H9 (cell line): ENCODE measurements at regions not wholly inside any gene's neighbourhood (a gene's known extent, or its start where the extent isn't known, plus 50 kb on each side); places are given as distances from the start of the nearest gene placed in this dataset.

ENCODE experiments used
- DNase-seq: peaks from one replicate; pipeline ENCODE4 v3.0.0-alpha.2; 2017
- H2AFZ ChIP-seq: one replicate; pipeline ENCODE4 v1.6.1; 2013; ENCODE audit warnings: mild to moderate bottlenecking, low read length, control low read depth, moderate library complexity
- H2AK5ac ChIP-seq: 2 replicates; pipeline ENCODE4 v1.6.1; 2013; ENCODE audit warnings: low read length, control low read depth, mixed read lengths; ENCODE audit not compliant: insufficient read length
- H2BK120ac ChIP-seq: one replicate; pipeline ENCODE4 v1.6.1; 2013; ENCODE audit warnings: low read depth, mild to moderate bottlenecking, low read length, control low read depth, inconsistent platforms; ENCODE audit not compliant: poor library complexity, severe bottlenecking
- H2BK12ac ChIP-seq: 2 replicates; pipeline ENCODE4 v1.6.1; 2013; ENCODE audit warnings: low read length, control low read depth, mixed read lengths, low read depth; ENCODE audit not compliant: insufficient read length
- H2BK15ac ChIP-seq: 2 replicates; pipeline ENCODE4 v1.6.1; 2013; ENCODE audit warnings: low read depth, low read length, control low read depth
- H2BK20ac ChIP-seq: one replicate; pipeline ENCODE4 v1.6.1; 2013; ENCODE audit warnings: low read depth, mild to moderate bottlenecking, low read length, control low read depth, inconsistent platforms; ENCODE audit not compliant: poor library complexity, severe bottlenecking
- H2BK5ac ChIP-seq: 2 replicates; pipeline ENCODE4 v1.6.1; 2013; ENCODE audit warnings: low read length, control low read depth, mixed read lengths; ENCODE audit not compliant: insufficient read length
- H3K14ac ChIP-seq: 2 replicates; pipeline ENCODE4 v1.6.1; 2013; ENCODE audit warnings: low read length, control low read depth; ENCODE audit not compliant: insufficient read depth
- H3K18ac ChIP-seq: 2 replicates; pipeline ENCODE4 v1.6.1; 2013; ENCODE audit warnings: low read depth, mild to moderate bottlenecking, mixed read lengths, low read length, control low read depth; ENCODE audit not compliant: insufficient read length
- H3K23ac ChIP-seq: 2 replicates; pipeline ENCODE4 v1.6.1; 2013; ENCODE audit warnings: low read length, control low read depth, mixed read lengths, low read depth; ENCODE audit not compliant: insufficient read length
- H3K23me2 ChIP-seq: 2 replicates; pipeline ENCODE4 v1.6.1; 2013; ENCODE audit warnings: low read depth, mild to moderate bottlenecking, mixed read lengths, low read length, control low read depth; ENCODE audit not compliant: insufficient read length, poor library complexity, severe bottlenecking
- H3K27ac ChIP-seq: 2 replicates; pipeline ENCODE4 v1.5.1; 2013; ENCODE audit warnings: low read length, control low read depth, mixed read lengths, low read depth; ENCODE audit not compliant: insufficient read length
- H3K27me3 ChIP-seq: 2 replicates; pipeline ENCODE4 v1.6.1; 2013; ENCODE audit warnings: low read length, control low read depth, inconsistent platforms; ENCODE audit not compliant: insufficient read depth
- H3K4ac ChIP-seq: 2 replicates; pipeline ENCODE4 v1.6.1; 2013; ENCODE audit warnings: low read depth, mild to moderate bottlenecking, control low read depth, inconsistent platforms, low read length, moderate library complexity
- H3K4me1 ChIP-seq: 2 replicates; pipeline ENCODE4 v1.6.1; 2013; ENCODE audit warnings: low read length, control low read depth, inconsistent platforms; ENCODE audit not compliant: insufficient read depth
- H3K4me2 ChIP-seq: 2 replicates; pipeline ENCODE4 v1.6.1; 2013; ENCODE audit warnings: low read length, control low read depth, mixed read lengths; ENCODE audit not compliant: insufficient read length, insufficient read depth
- H3K56ac ChIP-seq: 2 replicates; pipeline ENCODE4 v1.6.1; 2013; ENCODE audit warnings: low read depth, mild to moderate bottlenecking, mixed read lengths, low read length, control low read depth; ENCODE audit not compliant: insufficient read length
- H3K79me1 ChIP-seq: 2 replicates; pipeline ENCODE4 v1.6.1; 2013; ENCODE audit warnings: low read depth, mild to moderate bottlenecking, moderate library complexity, low read length, control low read depth, inconsistent platforms; ENCODE audit not compliant: insufficient read depth, poor library complexity, severe bottlenecking
- H3K79me2 ChIP-seq: 2 replicates; pipeline ENCODE4 v1.6.1; 2013; ENCODE audit warnings: low read length, control low read depth, inconsistent platforms; ENCODE audit not compliant: insufficient read depth
- H3K9ac ChIP-seq: 2 replicates; pipeline ENCODE4 v1.6.1; 2013; ENCODE audit warnings: low read length, control low read depth, mixed read lengths; ENCODE audit not compliant: insufficient read length; ENCODE audit errors: extremely low read depth
- H3K9me3 ChIP-seq: one replicate; pipeline ENCODE4 v1.6.1; 2013; ENCODE audit warnings: low read depth, low read length, inconsistent platforms; ENCODE audit not compliant: control insufficient read depth
- H3T11ph ChIP-seq: one replicate; pipeline ENCODE4 v1.6.1; 2013; ENCODE audit warnings: mild to moderate bottlenecking, low read length, control low read depth, inconsistent platforms
- H4K20me1 ChIP-seq: one replicate; pipeline ENCODE4 v1.6.1; 2013; ENCODE audit not compliant: control insufficient read depth, insufficient read length, insufficient read depth
- H4K5ac ChIP-seq: 2 replicates; pipeline ENCODE4 v1.6.1; 2013; ENCODE audit warnings: low read depth, mild to moderate bottlenecking, mixed read lengths, low read length, control low read depth; ENCODE audit not compliant: insufficient read length
- H4K8ac ChIP-seq: replicated peaks from 2 replicates; pipeline ENCODE4 v1.6.1; 2013; ENCODE audit warnings: low read length, control low read depth, mixed read lengths, low read depth; ENCODE audit not compliant: insufficient read length
- H4K91ac ChIP-seq: 2 replicates; pipeline ENCODE4 v1.6.1; 2013; ENCODE audit warnings: low read depth, mild to moderate bottlenecking, moderate library complexity, mixed read lengths, low read length, control low read depth; ENCODE audit not compliant: insufficient read length
- H3K27ac Mint-ChIP-seq, 3 experiments: 2 replicates in 2 of 3; 3 replicates in 1 of 3; pipeline ENCODE4 v1.8.0; 2020 to 2021; ENCODE audit warnings: mixed read lengths in 3 of 3, mild to moderate bottlenecking in 1 of 3, moderate library complexity in 1 of 3
- H3K27me3 Mint-ChIP-seq: 2 replicates; pipeline ENCODE4 v1.8.0; 2021; ENCODE audit warnings: low read depth, mild to moderate bottlenecking, moderate library complexity, mixed read lengths
- H3K36me3 Mint-ChIP-seq, 3 experiments: 2 replicates in 2 of 3; 3 replicates in 1 of 3; pipeline ENCODE4 v1.8.0; 2020 to 2021; ENCODE audit warnings: low read depth in 3 of 3, mixed read lengths in 3 of 3; ENCODE audit not compliant: insufficient read depth in 1 of 3
- H3K4me1 Mint-ChIP-seq, 2 experiments: 2 replicates each; pipeline ENCODE4 v1.8.0; 2020; ENCODE audit warnings: mixed read lengths in 2 of 2
- H3K4me3 Mint-ChIP-seq, 2 experiments: 2 replicates in 1 of 2; 3 replicates in 1 of 2; pipeline ENCODE4 v1.8.0; 2020 to 2021; ENCODE audit warnings: mild to moderate bottlenecking in 2 of 2, mixed read lengths in 2 of 2, moderate library complexity in 1 of 2
- H3K9me3 Mint-ChIP-seq, 2 experiments: 2 replicates in 1 of 2; 3 replicates in 1 of 2; pipeline ENCODE4 v1.8.0; 2020; ENCODE audit warnings: mild to moderate bottlenecking in 2 of 2, mixed read lengths in 2 of 2, moderate library complexity in 1 of 2
- CTCF ChIP-seq: fragments of 200-600 bp; sonication (generic); conservative IDR thresholded peaks from 3 replicates; pipeline ENCODE4 v1.8.0; 2021; ENCODE audit warnings: antibody characterized with exemption, mild to moderate bottlenecking
- WGBS: extraction: QIAGEN DNeasy Blood & Tissue Kit; methylation state at CpG from one replicate; pipeline ENCODE4 v1.1.7; 2013; ENCODE audit warnings: missing lambda C conversion rate, low lambda C conversion rate, mixed read lengths; ENCODE audit not compliant: insufficient read length; ENCODE audit errors: extremely low coverage; 5-methylcytosine and 5-hydroxymethylcytosine counted together

GRCh38 chr17:73777131-73777449 is 132.8 kb upstream of the SDK2 start:
- Histone ChIP-seq H3K9ac (no peak overlapping the region), H3K56ac (no peak overlapping the region), H3K14ac (no peak overlapping the region), H3K18ac (no peak overlapping the region), H4K5ac (no peak overlapping the region), H2BK20ac (no peak overlapping the region), H4K8ac (no peak overlapping the region), H3K23me2 (no peaks in the 10 kb centered on the region), H3K79me1 (no peaks in the 10 kb centered on the region), H2AFZ (no peak overlapping the region), H4K91ac (no peak overlapping the region), H2AK5ac (no peak overlapping the region), H3K4me1 (no peaks in the 10 kb centered on the region), H3K23ac (no peak overlapping the region), H3K27ac (no peak overlapping the region), H2BK15ac (no peak overlapping the region), H3T11ph (no peak overlapping the region), H2BK120ac (no peak overlapping the region), H3K9me3 (no peaks in the 10 kb centered on the region), H3K79me2 (no peaks in the 10 kb centered on the region), H2BK12ac (no peak overlapping the region), H4K20me1 (no peaks in the 10 kb centered on the region), H3K4me2 (no peak overlapping the region), H3K27me3 (no peaks in the 10 kb centered on the region), H3K4ac (no peak overlapping the region), H2BK5ac (no peak overlapping the region)
- Mint-ChIP-seq H3K9me3 (peaks cover 25 to 36% of the 10 kb centered on the region in 2 experiments), H3K36me3 (peaks cover 2 to 16% (median 6%) of the 10 kb centered on the region in 3 experiments; a peak in 5 of 7 replicates), H3K27me3 (peaks cover 34% of the 10 kb centered on the region), H3K4me3 (no peak overlapping the region), H3K4me1 (peaks cover 5 to 7% of the 10 kb centered on the region in 2 experiments), H3K27ac (no peak overlapping the region)
- no peak for TF ChIP-seq CTCF
- WGBS: no CpG with 5 or more reads among the region's 7 CpGs
- no peak for DNase-seq
